ENCODE measurements at regions not wholly inside any gene's neighbourhood (a gene's known extent, or its start where the extent isn't known, plus 50 kb on each side); places are given as distances from the start of the nearest gene placed in this dataset.

DNA sequence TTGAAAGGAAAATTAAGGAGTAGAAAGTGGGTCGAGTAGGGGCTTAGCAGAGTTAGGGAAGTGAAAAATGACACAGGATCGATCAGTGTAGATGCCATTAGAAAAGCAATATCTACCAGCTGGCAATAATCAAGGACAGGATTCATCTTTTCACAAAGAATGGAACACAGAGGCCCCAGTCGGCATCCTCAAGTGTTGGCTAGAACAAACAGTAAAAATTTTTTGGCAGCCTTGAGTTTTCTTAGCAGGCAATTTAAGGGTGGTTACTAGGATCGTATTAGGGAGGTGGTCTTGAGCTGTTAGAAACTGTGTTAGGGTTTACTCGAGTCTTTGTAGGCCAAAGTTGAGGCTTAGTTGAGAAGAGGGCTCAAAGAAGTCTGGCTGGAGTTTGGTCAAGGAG is 658.8 kb upstream of the SGO1 start:
- DNase-seq (ENCODE audit: low read depth): no peak
- TF ChIP-seq, protein P1, sequence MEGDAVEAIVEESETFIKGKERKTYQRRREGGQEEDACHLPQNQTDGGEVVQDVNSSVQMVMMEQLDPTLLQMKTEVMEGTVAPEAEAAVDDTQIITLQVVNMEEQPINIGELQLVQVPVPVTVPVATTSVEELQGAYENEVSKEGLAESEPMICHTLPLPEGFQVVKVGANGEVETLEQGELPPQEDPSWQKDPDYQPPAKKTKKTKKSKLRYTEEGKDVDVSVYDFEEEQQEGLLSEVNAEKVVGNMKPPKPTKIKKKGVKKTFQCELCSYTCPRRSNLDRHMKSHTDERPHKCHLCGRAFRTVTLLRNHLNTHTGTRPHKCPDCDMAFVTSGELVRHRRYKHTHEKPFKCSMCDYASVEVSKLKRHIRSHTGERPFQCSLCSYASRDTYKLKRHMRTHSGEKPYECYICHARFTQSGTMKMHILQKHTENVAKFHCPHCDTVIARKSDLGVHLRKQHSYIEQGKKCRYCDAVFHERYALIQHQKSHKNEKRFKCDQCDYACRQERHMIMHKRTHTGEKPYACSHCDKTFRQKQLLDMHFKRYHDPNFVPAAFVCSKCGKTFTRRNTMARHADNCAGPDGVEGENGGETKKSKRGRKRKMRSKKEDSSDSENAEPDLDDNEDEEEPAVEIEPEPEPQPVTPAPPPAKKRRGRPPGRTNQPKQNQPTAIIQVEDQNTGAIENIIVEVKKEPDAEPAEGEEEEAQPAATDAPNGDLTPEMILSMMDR (IDR thresholded peaks at IDR 0.05; ENCODE audit: insufficient read depth, low read length, severe bottlenecking): no peak
- FAIRE-seq: no peak
- no peaks in the 10 kb centered on the region for H3K27me3 ChIP-seq (ENCODE audit: control insufficient read depth, insufficient read depth, low read length)
- no peaks in the 10 kb centered on the region for H3K36me3 ChIP-seq (ENCODE audit: control insufficient read depth, insufficient read depth, low read length)
- no peak overlapping the region for H3K4me3 ChIP-seq (ENCODE audit: low read depth, low read length)

GRCh38 chr3:20842594-20843436 is 656.8 kb upstream of the SGO1 start:
- no peaks in the 10 kb centered on the region for H3K27me3 ChIP-seq (ENCODE audit: control insufficient read depth, insufficient read depth, low read length)

GRCh38 chr3:20842002-20842401 is 656.0 kb upstream of the SGO1 start:
- H3K36me3 ChIP-seq (ENCODE audit: control insufficient read depth, insufficient read depth, low read length): no peaks in the 10 kb centered on the region
- TF ChIP-seq, protein P1 (IDR thresholded peaks at IDR 0.05; ENCODE audit: insufficient read depth, low read length, severe bottlenecking): no peak
- FAIRE-seq (no peak), DNase-seq (ENCODE audit: low read depth) (no peak)
- no peak overlapping the region for H3K4me3 ChIP-seq (ENCODE audit: low read depth, low read length)
- no peaks in the 10 kb centered on the region for H3K27me3 ChIP-seq (ENCODE audit: control insufficient read depth, insufficient read depth, low read length)

More at GRCh38 chr3:20842594-20843436, 656.8 kb upstream of the SGO1 start:
- no peak for FAIRE-seq
- H3K4me3 ChIP-seq (ENCODE audit: low read depth, low read length): no peak overlapping the region
- no peaks in the 10 kb centered on the region for H3K36me3 ChIP-seq (ENCODE audit: control insufficient read depth, insufficient read depth, low read length)
- TF ChIP-seq, protein P1 (IDR thresholded peaks at IDR 0.05; ENCODE audit: insufficient read depth, low read length, severe bottlenecking): no peak
- DNase-seq (ENCODE audit: low read depth): no peak

GRCh38 chr3:20837676-20838302 is 651.8 kb upstream of the SGO1 start:
- no peaks in the 10 kb centered on the region for H3K36me3 ChIP-seq (ENCODE audit: control insufficient read depth, insufficient read depth, low read length)
- no peak overlapping the region for H3K4me3 ChIP-seq (ENCODE audit: low read depth, low read length)
- DNase-seq (ENCODE audit: low read depth) (peak; percentile 9), FAIRE-seq (no peak)
- TF ChIP-seq, protein P1 (IDR thresholded peaks at IDR 0.05; ENCODE audit: insufficient read depth, low read length, severe bottlenecking): no peak
- H3K27me3 ChIP-seq (ENCODE audit: control insufficient read depth, insufficient read depth, low read length): no peaks in the 10 kb centered on the region

- H3K36me3 ChIP-seq (ENCODE audit: control insufficient read depth, insufficient read depth, low read length): no peaks in the 10 kb centered on the region
- FAIRE-seq: no peak
- no peak overlapping the region for H3K4me3 ChIP-seq (ENCODE audit: low read depth, low read length)
- TF ChIP-seq, protein P1 (IDR thresholded peaks at IDR 0.05; ENCODE audit: insufficient read depth, low read length, severe bottlenecking): no peak
- DNase-seq (ENCODE audit: low read depth): peak; percentile 88
- H3K27me3 ChIP-seq (ENCODE audit: control insufficient read depth, insufficient read depth, low read length): no peaks in the 10 kb centered on the region
Measured at GRCh38 chr3:20836801-20837200, 650.8 kb upstream of the SGO1 start.

All from bronchial epithelial cell (primary cell).